ENCODE measurements at regions not wholly inside any gene's neighbourhood (a gene's known extent, or its start where the extent isn't known, plus 50 kb on each side); places are given as distances from the start of the nearest gene placed in this dataset.
"Not testable (repeated sequence)": the region's sequence is repeated elsewhere in the genome, so short reads cannot be mapped to it uniquely, and the experiment has no call there.

GRCh38 chr6:21752054-21752811, 158.7 kb downstream of the SOX4 start:
- no peak for ATAC-seq

GRCh38 chr6:21753241-21754108, 159.9 kb downstream of the SOX4 start:
- 47 to 53% (median 50%) methylated on average over 11 of the region's 11 CpGs for WGBS, 4 donors
- ATAC-seq = peak in 2 of 4 donors; percentile 51 to 65

More at GRCh38 chr6:21752054-21752811, 158.7 kb downstream of the SOX4 start:
- TF ChIP-seq CTCF (IDR thresholded peaks at IDR 0.05) = no peak
- no peak for TF ChIP-seq POLR2A (IDR thresholded peaks at IDR 0.05)
- intact Hi-C loops (cut with DNase I) = no loop called here
- 97 to 100% (median 97%) methylated on average over 4 of the region's 4 CpGs for WGBS, 4 donors
- Histone ChIP-seq H3K4me3 (no peak overlapping the region), H3K36me3 (no peaks in the 10 kb centered on the region), H3K27ac (no peak overlapping the region), H3K4me1 (peaks cover 0 to 16% (median 7%) of the 10 kb centered on the region in 12 donors), H3K9me3 (no peaks in the 10 kb centered on the region), H3K27me3 (no peaks in the 10 kb centered on the region)
- no peak for DNase-seq

GRCh38 chr6:21754891-21755290, 161.3 kb downstream of the SOX4 start:
- Histone ChIP-seq H3K27me3 (no peaks in the 10 kb centered on the region), H3K9me3 (no peaks in the 10 kb centered on the region), H3K36me3 (no peaks in the 10 kb centered on the region), H3K4me3 (no peak overlapping the region), H3K4me1 (peaks cover 0 to 13% (median 7%) of the 10 kb centered on the region in 12 donors), H3K27ac (no peak overlapping the region)
- 82 to 91% (median 89%) methylated on average over 5 of the region's 5 CpGs for WGBS, 4 donors
- DNase-seq = no peak
- intact Hi-C loops (cut with DNase I) = no loop called here
- TF ChIP-seq POLR2A (IDR thresholded peaks at IDR 0.05) (no peak), CTCF (IDR thresholded peaks at IDR 0.05) (no peak)
- no peak for ATAC-seq

More at GRCh38 chr6:21753241-21754108, 159.9 kb downstream of the SOX4 start:
- TF ChIP-seq CTCF (IDR thresholded peaks at IDR 0.05) (no peak), POLR2A (IDR thresholded peaks at IDR 0.05) (no peak)
- Histone ChIP-seq H3K9me3 (no peaks in the 10 kb centered on the region), H3K27me3 (no peaks in the 10 kb centered on the region), H3K4me3 (no peak overlapping the region), H3K27ac (peak overlapping the region in 2 of 12 donors; percentile 7 to 52), H3K4me1 (peaks cover 0 to 16% (median 7%) of the 10 kb centered on the region in 12 donors), H3K36me3 (no peaks in the 10 kb centered on the region)
- intact Hi-C loops (cut with DNase I) = no loop called here
- DNase-seq = no peak

GRCh38 chr6:21756487-21756886, 162.9 kb downstream of the SOX4 start:
- intact Hi-C loops (cut with DNase I) = no loop called here
- Histone ChIP-seq H3K27ac (no peak overlapping the region), H3K4me3 (no peak overlapping the region), H3K36me3 (no peaks in the 10 kb centered on the region), H3K27me3 (no peaks in the 10 kb centered on the region), H3K9me3 (no peaks in the 10 kb centered on the region), H3K4me1 (peaks cover 0 to 13% (median 7%) of the 10 kb centered on the region in 12 donors)
- no peak for TF ChIP-seq POLR2A (IDR thresholded peaks at IDR 0.05)
- no peak for TF ChIP-seq CTCF (IDR thresholded peaks at IDR 0.05)
- ATAC-seq = no peak
- DNase-seq = no peak
- WGBS, 4 donors = 89 to 99% (median 96%) methylated on average over 4 of the region's 4 CpGs

GRCh38 chr6:21757392-21757791, 163.8 kb downstream of the SOX4 start:
- ATAC-seq; H3K9me3 ChIP-seq; H3K36me3 ChIP-seq; DNase-seq; H3K27ac ChIP-seq; H3K4me3 ChIP-seq; H3K27me3 ChIP-seq; intact Hi-C loops (cut with DNase I): not testable (repeated sequence)
- WGBS, 4 donors = 93 to 98% (median 95%) methylated on average over 10 of the region's 10 CpGs
- peaks cover 0 to 13% (median 7%) of the 10 kb centered on the region in 12 donors for H3K4me1 ChIP-seq

All from heart left ventricle (tissue), 16 donors.